ENCODE measurements at regions not wholly inside any gene's neighbourhood (a gene's known extent, or its start where the extent isn't known, plus 50 kb on each side); places are given as distances from the start of the nearest gene placed in this dataset.

DNA sequence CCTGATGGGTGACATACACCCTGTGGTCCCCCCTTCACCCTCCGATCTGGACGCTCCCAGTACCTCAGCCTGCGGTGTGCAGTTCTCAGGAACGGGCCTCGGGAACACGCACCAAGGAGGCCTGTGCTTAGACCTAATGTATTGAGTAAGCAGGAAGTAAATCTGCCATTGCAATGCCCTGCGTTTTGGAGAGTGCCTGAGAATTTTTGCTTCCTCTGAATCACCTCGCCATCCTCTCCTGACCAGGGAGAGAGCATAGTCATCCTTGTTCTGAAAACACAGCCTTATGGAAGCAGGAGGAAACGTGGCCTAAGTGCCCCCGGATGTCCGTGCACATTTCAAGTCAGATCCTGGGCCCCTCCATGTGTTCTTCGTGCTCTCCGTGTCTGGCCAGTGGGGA, 272.2 kb downstream of the NDUFA10 start:
- H3K36me3 Mint-ChIP-seq, result no peaks in the 10 kb centered on the region
- peak overlapping the region in 1 of 9 donors; percentile 36 for H3K27ac Mint-ChIP-seq
- Histone ChIP-seq H3K27ac (ENCODE audit: low read depth, low read length) (no peak overlapping the region), H3K9me3 (ENCODE audit: control insufficient read depth in 2 of 3, low read length in 3 of 3) (no peaks in the 10 kb centered on the region), H3K36me3 (ENCODE audit: control insufficient read depth in 2 of 3, insufficient read depth in 3 of 3, low read length in 3 of 3) (no peaks in the 10 kb centered on the region), H3K4me3 (ENCODE audit: low read length) (no peak overlapping the region), H3K4me1 (ENCODE audit: control insufficient read depth in 2 of 2, insufficient read depth in 2 of 2, low read length in 2 of 2) (peaks cover 0 to 18% of the 10 kb centered on the region in 2 donors), H3K27me3 (ENCODE audit: control insufficient read depth in 2 of 2, insufficient read depth in 2 of 2, low read length in 2 of 2) (no peaks in the 10 kb centered on the region)
- no peak for DNase-seq
- ATAC-seq, result no peak
- CTCF ChIA-PET, result no interaction called here
- POLR2A ChIA-PET, result no interaction called here
- intact Hi-C loops (cut with micrococcal nuclease), result no loop called here
- peaks cover 0 to 4% (median 0%) of the 10 kb centered on the region in 5 donors for H3K27me3 Mint-ChIP-seq
- peak overlapping the region in 3 of 10 donors; percentile 19 to 35 (median 25) for H3K4me3 Mint-ChIP-seq
- H3K4me1 Mint-ChIP-seq, result peaks cover 5 to 34% (median 29%) of the 10 kb centered on the region in 7 donors
- peaks cover 0 to 5% (median 0%) of the 10 kb centered on the region in 11 donors for H3K9me3 Mint-ChIP-seq

- Mint-ChIP-seq H3K27ac (peak overlapping the region in 7 of 9 donors; percentile 43 to 86 (median 61)), H3K36me3 (no peaks in the 10 kb centered on the region), H3K9me3 (peaks cover 0 to 5% (median 0%) of the 10 kb centered on the region in 11 donors), H3K4me3 (peak overlapping the region in 9 of 10 donors; percentile 45 to 74 (median 62)), H3K4me1 (peaks cover 2 to 27% (median 23%) of the 10 kb centered on the region in 7 donors), H3K27me3 (peaks cover 0 to 4% (median 0%) of the 10 kb centered on the region in 5 donors)
- peak in 6 of 9 donors; percentile 26 to 54 (median 50) for DNase-seq
- intact Hi-C loops (cut with micrococcal nuclease), result no loop called here
- no peaks in the 10 kb centered on the region for H3K36me3 ChIP-seq (ENCODE audit: control insufficient read depth in 2 of 3, insufficient read depth in 3 of 3, low read length in 3 of 3)
- ChIA-PET CTCF (interaction anchor here (1.7 kb wide), 1 partner anchor 484 kb away, joined by 5 read pairs; no protein-coding TSS in a partner anchor), POLR2A (no interaction called here)
- H3K4me1 ChIP-seq (ENCODE audit: control insufficient read depth in 2 of 2, insufficient read depth in 2 of 2, low read length in 2 of 2), result peaks cover 0 to 18% of the 10 kb centered on the region in 2 donors
- ATAC-seq, result peak; percentile 74
- H3K4me3 ChIP-seq (ENCODE audit: low read length), result peak overlapping the region; percentile 33
- peak overlapping the region; percentile 60 for H3K27ac ChIP-seq (ENCODE audit: low read depth, low read length)
- no peaks in the 10 kb centered on the region for H3K27me3 ChIP-seq (ENCODE audit: control insufficient read depth in 2 of 2, insufficient read depth in 2 of 2, low read length in 2 of 2)
- no peaks in the 10 kb centered on the region for H3K9me3 ChIP-seq (ENCODE audit: control insufficient read depth in 2 of 3, low read length in 3 of 3)
These were observed 273.3 kb downstream of the NDUFA10 start for GRCh38 chr2:239751679-239752355.

DNA sequence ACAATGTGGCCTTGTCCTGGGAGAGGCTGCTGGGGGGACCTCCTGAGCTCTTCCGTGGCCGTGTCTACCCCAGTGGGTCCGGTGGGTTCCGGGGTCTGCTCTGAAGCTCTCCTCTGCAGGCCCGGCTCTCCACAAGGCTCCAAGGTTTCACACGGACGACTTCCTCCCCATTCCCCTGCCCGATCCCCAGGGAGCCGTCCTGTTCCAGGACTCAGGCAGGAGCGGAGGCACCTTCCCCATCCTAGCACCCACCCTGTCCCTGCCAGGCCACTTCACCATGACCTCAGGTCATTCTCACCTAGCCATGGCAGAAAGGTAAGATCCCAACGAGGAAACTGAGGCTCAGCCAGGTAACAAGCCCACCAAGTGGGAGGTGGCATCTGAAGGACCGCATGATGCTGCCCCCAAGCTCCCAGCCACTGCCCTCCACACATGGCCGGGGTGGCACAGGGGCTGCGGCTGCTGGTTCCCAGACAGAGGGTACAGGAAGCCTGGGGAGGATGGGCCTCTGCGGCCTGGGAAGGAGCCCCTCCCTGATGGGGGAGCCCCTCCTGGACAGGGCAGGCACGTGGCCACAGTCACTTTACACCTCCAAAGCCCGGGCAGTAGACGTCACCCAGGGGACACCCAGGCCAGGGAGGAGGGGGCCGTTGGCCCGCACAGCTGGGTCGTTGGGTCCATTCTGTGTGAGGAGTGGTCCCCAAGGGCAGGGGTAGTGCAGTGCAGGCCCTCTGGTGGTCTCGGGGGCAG, 274.0 kb downstream of the NDUFA10 start:
- intact Hi-C loops (cut with micrococcal nuclease), result no loop called here
- H3K4me3 ChIP-seq (ENCODE audit: low read length), result peak overlapping the region; percentile 33
- Mint-ChIP-seq H3K27ac (peak overlapping the region in 6 of 9 donors; percentile 48 to 86 (median 77)), H3K36me3 (no peaks in the 10 kb centered on the region), H3K9me3 (peaks cover 0 to 5% (median 0%) of the 10 kb centered on the region in 11 donors), H3K4me3 (peak overlapping the region in 7 of 10 donors; percentile 45 to 74 (median 67)), H3K4me1 (peaks cover 0 to 24% (median 20%) of the 10 kb centered on the region in 7 donors), H3K27me3 (peaks cover 0 to 4% (median 0%) of the 10 kb centered on the region in 5 donors)
- POLR2A ChIA-PET, result no interaction called here
- H3K4me1 ChIP-seq (ENCODE audit: control insufficient read depth in 2 of 2, insufficient read depth in 2 of 2, low read length in 2 of 2), result peaks cover 0 to 18% of the 10 kb centered on the region in 2 donors
- H3K36me3 ChIP-seq (ENCODE audit: control insufficient read depth in 2 of 3, insufficient read depth in 3 of 3, low read length in 3 of 3), result no peaks in the 10 kb centered on the region
- H3K9me3 ChIP-seq (ENCODE audit: control insufficient read depth in 2 of 3, low read length in 3 of 3), result no peaks in the 10 kb centered on the region
- ATAC-seq (no peak), DNase-seq (no peak)
- CTCF ChIA-PET, result interaction anchor here (1.7 kb wide), 1 partner anchor 484 kb away, joined by 5 read pairs; no protein-coding TSS in a partner anchor
- no peaks in the 10 kb centered on the region for H3K27me3 ChIP-seq (ENCODE audit: control insufficient read depth in 2 of 2, insufficient read depth in 2 of 2, low read length in 2 of 2)
- peak overlapping the region; percentile 60 for H3K27ac ChIP-seq (ENCODE audit: low read depth, low read length)

DNA sequence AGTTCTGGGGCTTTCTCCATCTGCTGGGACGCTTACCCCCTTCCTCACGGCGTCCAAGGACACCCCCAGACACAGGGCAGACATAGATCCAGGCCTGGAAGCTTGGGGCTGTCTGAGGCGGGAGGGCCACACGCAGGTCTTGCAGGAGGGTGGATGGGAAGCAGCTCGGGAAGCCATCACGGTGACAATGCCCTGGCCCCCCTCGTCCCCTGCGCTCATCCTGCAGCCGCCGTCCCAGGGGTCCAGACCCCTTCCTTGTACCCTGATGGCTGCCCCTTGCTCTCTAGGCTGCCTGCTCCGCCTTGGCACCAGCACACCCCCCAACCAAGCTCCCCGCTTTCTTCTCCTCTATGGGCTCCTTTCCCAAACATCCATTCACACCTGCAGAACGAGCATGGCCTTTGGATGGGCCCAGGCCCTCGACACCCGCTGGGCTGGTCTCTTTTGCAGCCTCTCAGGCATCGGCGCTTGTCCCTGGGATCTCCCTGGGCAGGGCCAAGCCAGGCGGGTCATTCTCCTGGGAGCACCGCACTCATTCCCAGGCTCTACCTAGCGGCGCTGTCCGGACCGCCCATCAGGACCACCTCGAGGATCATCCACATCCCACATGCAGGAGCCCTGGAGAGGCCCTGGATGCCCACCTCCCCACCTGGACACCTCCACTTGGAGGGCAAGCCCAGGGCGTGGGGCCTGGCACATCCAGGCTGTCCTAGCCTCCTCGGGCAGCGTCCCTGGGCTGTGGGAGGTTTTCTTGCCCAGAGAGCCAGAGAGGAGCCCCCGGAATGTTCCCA, 274.9 kb downstream of the NDUFA10 start:
- H3K4me1 Mint-ChIP-seq, result peaks cover 0 to 24% (median 16%) of the 10 kb centered on the region in 7 donors
- ChIA-PET CTCF (interaction anchor here (1.7 kb wide), 1 partner anchor 483 kb away, joined by 5 read pairs; no protein-coding TSS in a partner anchor), POLR2A (no interaction called here)
- H3K36me3 ChIP-seq (ENCODE audit: control insufficient read depth in 2 of 3, insufficient read depth in 3 of 3, low read length in 3 of 3), result no peaks in the 10 kb centered on the region
- no peaks in the 10 kb centered on the region for H3K27me3 ChIP-seq (ENCODE audit: control insufficient read depth in 2 of 2, insufficient read depth in 2 of 2, low read length in 2 of 2)
- no peaks in the 10 kb centered on the region for H3K9me3 ChIP-seq (ENCODE audit: control insufficient read depth in 2 of 3, low read length in 3 of 3)
- H3K4me3 Mint-ChIP-seq, result no peak overlapping the region
- H3K4me3 ChIP-seq (ENCODE audit: low read length), result no peak overlapping the region
- DNase-seq (no peak), ATAC-seq (no peak)
- H3K27ac ChIP-seq (ENCODE audit: low read depth, low read length), result no peak overlapping the region
- peak overlapping the region in 1 of 9 donors; percentile 43 for H3K27ac Mint-ChIP-seq
- H3K27me3 Mint-ChIP-seq, result peaks cover 0 to 4% (median 0%) of the 10 kb centered on the region in 5 donors
- H3K4me1 ChIP-seq (ENCODE audit: control insufficient read depth in 2 of 2, insufficient read depth in 2 of 2, low read length in 2 of 2), result peaks cover 0 to 18% of the 10 kb centered on the region in 2 donors
- H3K36me3 Mint-ChIP-seq, result no peaks in the 10 kb centered on the region
- intact Hi-C loops (cut with micrococcal nuclease), result no loop called here
- H3K9me3 Mint-ChIP-seq, result peaks cover 0 to 5% (median 0%) of the 10 kb centered on the region in 11 donors

DNA sequence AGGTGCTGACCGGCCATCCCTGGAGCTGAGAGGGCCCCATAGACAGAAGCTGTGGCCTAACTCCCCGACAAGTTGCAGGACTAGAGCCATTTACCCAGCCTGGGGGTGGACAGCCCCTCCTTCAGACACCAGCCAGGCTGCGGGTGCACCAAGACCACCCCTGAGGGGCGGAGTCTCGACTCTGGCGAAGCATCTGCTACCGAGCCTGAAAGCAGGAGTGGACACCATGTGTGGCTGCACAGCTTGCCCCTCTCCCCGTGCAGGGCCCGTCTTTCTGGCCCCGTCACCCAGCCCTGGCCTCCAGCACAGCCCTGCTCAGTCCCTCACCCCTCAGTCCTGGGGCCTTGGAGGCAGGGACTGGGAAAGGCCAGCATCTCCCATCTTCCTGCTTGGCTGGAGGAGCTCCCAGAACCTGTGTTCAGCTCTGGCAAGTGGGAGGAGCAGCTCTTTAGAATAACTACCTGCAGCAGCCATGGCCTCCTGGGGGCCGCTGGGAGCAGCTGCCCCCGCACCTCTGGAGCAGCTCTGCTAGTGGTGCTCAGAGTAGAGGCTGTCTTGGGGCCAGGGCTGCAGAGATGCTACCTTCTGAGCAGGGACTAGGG, 275.8 kb downstream of the NDUFA10 start:
- H3K4me1 Mint-ChIP-seq, result peaks cover 0 to 24% (median 16%) of the 10 kb centered on the region in 7 donors
- no peak for DNase-seq
- no peak overlapping the region for H3K27ac ChIP-seq (ENCODE audit: low read depth, low read length)

DNA sequence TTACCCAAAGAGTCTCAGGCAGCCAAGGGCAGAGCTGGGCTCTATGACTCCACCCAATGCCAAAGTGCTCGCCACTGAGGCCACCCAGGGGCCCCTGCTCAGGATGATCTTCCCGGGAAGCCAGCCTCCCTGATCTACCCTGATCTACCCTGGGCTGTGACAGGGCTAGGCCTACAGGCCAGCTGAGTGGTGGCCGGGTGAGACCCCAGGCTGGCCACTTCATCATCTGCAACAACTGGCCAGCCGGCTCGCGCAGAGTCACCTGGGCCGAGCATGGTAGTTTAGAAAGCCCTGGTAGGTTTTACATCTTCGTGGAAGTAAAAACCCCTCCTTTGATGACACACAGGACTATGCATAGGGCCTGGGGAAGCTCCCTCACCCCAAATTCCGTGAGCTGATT, 276.3 kb downstream of the NDUFA10 start:
- intact Hi-C loops (cut with micrococcal nuclease), result no loop called here
- no peak overlapping the region for H3K4me3 ChIP-seq (ENCODE audit: low read length)
- peaks cover 0 to 18% of the 10 kb centered on the region in 2 donors for H3K4me1 ChIP-seq (ENCODE audit: control insufficient read depth in 2 of 2, insufficient read depth in 2 of 2, low read length in 2 of 2)
- no peaks in the 10 kb centered on the region for H3K36me3 Mint-ChIP-seq
- no peak overlapping the region for H3K27ac ChIP-seq (ENCODE audit: low read depth, low read length)
- CTCF ChIA-PET, result no interaction called here
- POLR2A ChIA-PET, result no interaction called here
- H3K4me3 Mint-ChIP-seq, result no peak overlapping the region
- no peaks in the 10 kb centered on the region for H3K27me3 Mint-ChIP-seq
- no peaks in the 10 kb centered on the region for H3K9me3 Mint-ChIP-seq
- ATAC-seq (no peak), DNase-seq (no peak)
- H3K36me3 ChIP-seq (ENCODE audit: control insufficient read depth in 2 of 3, insufficient read depth in 3 of 3, low read length in 3 of 3), result no peaks in the 10 kb centered on the region
- H3K4me1 Mint-ChIP-seq, result peaks cover 0 to 22% (median 16%) of the 10 kb centered on the region in 7 donors
- no peaks in the 10 kb centered on the region for H3K27me3 ChIP-seq (ENCODE audit: control insufficient read depth in 2 of 2, insufficient read depth in 2 of 2, low read length in 2 of 2)
- H3K27ac Mint-ChIP-seq, result no peak overlapping the region
- H3K9me3 ChIP-seq (ENCODE audit: control insufficient read depth in 2 of 3, low read length in 3 of 3), result no peaks in the 10 kb centered on the region

More for the DNA sequence above, 275.8 kb downstream of the NDUFA10 start:
- Mint-ChIP-seq H3K27me3 (no peaks in the 10 kb centered on the region), H3K36me3 (no peaks in the 10 kb centered on the region), H3K9me3 (no peaks in the 10 kb centered on the region), H3K4me3 (no peak overlapping the region), H3K27ac (peak overlapping the region in 1 of 9 donors; percentile 9)
- ChIA-PET POLR2A (no interaction called here), CTCF (no interaction called here)
- ATAC-seq, result no peak
- no peaks in the 10 kb centered on the region for H3K27me3 ChIP-seq (ENCODE audit: control insufficient read depth in 2 of 2, insufficient read depth in 2 of 2, low read length in 2 of 2)
- intact Hi-C loops (cut with micrococcal nuclease), result no loop called here
- peaks cover 0 to 18% of the 10 kb centered on the region in 2 donors for H3K4me1 ChIP-seq (ENCODE audit: control insufficient read depth in 2 of 2, insufficient read depth in 2 of 2, low read length in 2 of 2)
- H3K4me3 ChIP-seq (ENCODE audit: low read length), result no peak overlapping the region
- H3K36me3 ChIP-seq (ENCODE audit: control insufficient read depth in 2 of 3, insufficient read depth in 3 of 3, low read length in 3 of 3), result no peaks in the 10 kb centered on the region
- no peaks in the 10 kb centered on the region for H3K9me3 ChIP-seq (ENCODE audit: control insufficient read depth in 2 of 3, low read length in 3 of 3)
